SK-N-SH (cell line): ENCODE measurements at regions not wholly inside any gene's neighbourhood (a gene's known extent, or its start where the extent isn't known, plus 50 kb on each side); places are given as distances from the start of the nearest gene placed in this dataset.

Experiments
- CTCF ChIP-seq: fragments of 200-600 bp; sonication (generic); IDR thresholded peaks from 2 replicates; pipeline ENCODE4 v1.6.1; 2017; ENCODE audit warnings: antibody characterized with exemption, mild to moderate bottlenecking, moderate library complexity
- EZH2phosphoT487 ChIP-seq: fragments of 200-600 bp; sonication (generic); IDR thresholded peaks from 2 replicates; pipeline ENCODE4 v1.6.1; 2017; ENCODE audit warnings: low read depth, mixed run types, mild to moderate bottlenecking, antibody characterized with exemption, moderate library complexity, borderline replicate concordance
- JUND ChIP-seq: IDR thresholded peaks from 2 replicates; pipeline ENCODE4 v1.4.0; 2012
- POLR2AphosphoS5 ChIP-seq: IDR thresholded peaks from 2 replicates; pipeline ENCODE4 v1.6.1; 2012; ENCODE audit warnings: low read depth, low read length
- REST ChIP-seq: IDR thresholded peaks from 2 replicates; pipeline ENCODE4 v1.6.1; 2012; ENCODE audit warnings: mild to moderate bottlenecking, low read depth, low read length, moderate library complexity
- ZBTB33 ChIP-seq: IDR thresholded peaks from 2 replicates; pipeline ENCODE4 v1.4.0; 2012; ENCODE audit warnings: low read depth, borderline replicate concordance

- no peak for TF ChIP-seq CTCF
- no peak for TF ChIP-seq EZH2phosphoT487
- TF ChIP-seq ZBTB33: no peak
- no peak for TF ChIP-seq POLR2AphosphoS5
- no peak for TF ChIP-seq REST
- no peak for TF ChIP-seq JUND
Observed at GRCh38 chr17:77307479-77308198, 166.9 kb downstream of the SEC14L1 start.
